ENCODE measurements at regions not wholly inside any gene's neighbourhood (a gene's known extent, or its start where the extent isn't known, plus 50 kb on each side); places are given as distances from the start of the nearest gene placed in this dataset.

GRCh38 chr13:90401150-90401549, 946.3 kb upstream of the MIR17HG start:
- DNase-seq (ENCODE audit: low read depth in 2 of 2) = no peak

GRCh38 chr13:90402102-90402501, 945.4 kb upstream of the MIR17HG start:
- no peak for DNase-seq (ENCODE audit: low read depth in 2 of 2)

GRCh38 chr13:90402613-90403012, 944.9 kb upstream of the MIR17HG start:
- no peak for DNase-seq (ENCODE audit: low read depth in 2 of 2)

GRCh38 chr13:90403330-90404082, 944.0 kb upstream of the MIR17HG start:
- no peak for DNase-seq (ENCODE audit: low read depth in 2 of 2)

GRCh38 chr13:90405301-90405700, 942.2 kb upstream of the MIR17HG start:
- no peak for DNase-seq (ENCODE audit: low read depth in 2 of 2)

GRCh38 chr13:90412980-90413379, 934.5 kb upstream of the MIR17HG start:
- no peak for DNase-seq (ENCODE audit: low read depth in 2 of 2)

GRCh38 chr13:90413548-90413947, 933.9 kb upstream of the MIR17HG start:
- no peak for DNase-seq (ENCODE audit: low read depth in 2 of 2)

- no peak for DNase-seq (ENCODE audit: low read depth in 2 of 2)
Measured at GRCh38 chr13:90414691-90415596, 932.5 kb upstream of the MIR17HG start.

GRCh38 chr13:90415902-90416301, 931.6 kb upstream of the MIR17HG start:
- DNase-seq (ENCODE audit: low read depth in 2 of 2) = no peak

GRCh38 chr13:90416519-90416918, 931.0 kb upstream of the MIR17HG start:
- DNase-seq (ENCODE audit: low read depth in 2 of 2) = no peak

GRCh38 chr13:90416938-90417337, 930.5 kb upstream of the MIR17HG start:
- no peak for DNase-seq (ENCODE audit: low read depth in 2 of 2)

GRCh38 chr13:90420683-90421082, 926.8 kb upstream of the MIR17HG start:
- DNase-seq (ENCODE audit: low read depth in 2 of 2) = no peak

GRCh38 chr13:90427322-90428272, 919.9 kb upstream of the MIR17HG start:
- no peak for DNase-seq (ENCODE audit: low read depth in 2 of 2)

GRCh38 chr13:90428522-90429210, 918.8 kb upstream of the MIR17HG start:
- no peak for DNase-seq (ENCODE audit: low read depth in 2 of 2)

GRCh38 chr13:90430127-90430526, 917.4 kb upstream of the MIR17HG start:
- no peak for DNase-seq (ENCODE audit: low read depth in 2 of 2)

- DNase-seq (ENCODE audit: low read depth in 2 of 2) = no peak
Measured at GRCh38 chr13:90436697-90437096, 910.8 kb upstream of the MIR17HG start.

GRCh38 chr13:90438576-90438975, 908.9 kb upstream of the MIR17HG start:
- no peak for DNase-seq (ENCODE audit: low read depth in 2 of 2)

- DNase-seq (ENCODE audit: low read depth in 2 of 2) = no peak
Measured at GRCh38 chr13:90443268-90443667, 904.2 kb upstream of the MIR17HG start.

- no peak for DNase-seq (ENCODE audit: low read depth in 2 of 2)
Measured at GRCh38 chr13:90444232-90444631, 903.3 kb upstream of the MIR17HG start.

- no peak for DNase-seq (ENCODE audit: low read depth in 2 of 2)
Measured at GRCh38 chr13:90445179-90445578, 902.3 kb upstream of the MIR17HG start.

GRCh38 chr13:90447034-90447733, 900.3 kb upstream of the MIR17HG start:
- DNase-seq (ENCODE audit: low read depth in 2 of 2) = no peak
